ENCODE measurements at regions not wholly inside any gene's neighbourhood (a gene's known extent, or its start where the extent isn't known, plus 50 kb on each side); places are given as distances from the start of the nearest gene placed in this dataset.

GRCh38 chrX:39631276-39632229 lies 466.2 kb downstream of the BCOR start:
- no peak for DNase-seq
- Histone ChIP-seq H3K4me3 (ENCODE audit: low read depth in 2 of 2, low read length in 1 of 2) (no peak overlapping the region), H3K36me3 (replicated peaks in 1 of 2; ENCODE audit: control insufficient read depth in 1 of 2, insufficient read depth in 2 of 2, low read length in 1 of 2) (no peaks in the 10 kb centered on the region), H3K4me2 (no peak overlapping the region), H4K20me1 (ENCODE audit: insufficient read depth) (no peaks in the 10 kb centered on the region), H3K27me3 (ENCODE audit: insufficient read depth) (peaks cover 17% of the 10 kb centered on the region; the same call in 1 of the 2 replicates), H2AFZ (ENCODE audit: low read depth) (no peak overlapping the region), H3K9me3 (no peaks in the 10 kb centered on the region), H3K9me2 (no peaks in the 10 kb centered on the region), H3K27ac (ENCODE audit: low read depth in 2 of 2, low read length in 1 of 2) (no peak overlapping the region; a peak in 1 of 4 replicates), H3K9ac (no peak overlapping the region), H3K4me1 (ENCODE audit: control insufficient read depth in 1 of 2, insufficient read depth in 2 of 2, low read depth in 1 of 2, low read length in 1 of 2) (peaks cover 0 to 14% of the 10 kb centered on the region in 2 experiments; a peak in 1 of 4 replicates), H3K79me2 (ENCODE audit: insufficient read depth) (no peaks in the 10 kb centered on the region), H3F3A (replicated peaks; ENCODE audit: insufficient read depth) (no peaks in the 10 kb centered on the region)
- 26% methylated on average over 4 of the region's 4 CpGs for WGBS (ENCODE audit: low lambda C conversion rate)
- TF ChIP-seq CTCF (IDR thresholded peaks at IDR 0.05) (no peak), SMC3 (IDR thresholded peaks at IDR 0.05; ENCODE audit: low read depth, low read length) (no peak), ELF1 (IDR thresholded peaks at IDR 0.05) (no peak), FOXM1 (IDR thresholded peaks at IDR 0.05; ENCODE audit: low read depth) (no peak), RCOR1 (IDR thresholded peaks at IDR 0.05; ENCODE audit: low read length) (no peak), NRF1 (IDR thresholded peaks at IDR 0.05; ENCODE audit: low read depth, low read length) (no peak), EZH2phosphoT487 (IDR thresholded peaks at IDR 0.05; ENCODE audit: borderline replicate concordance, low read depth) (no peak), IRF3 (IDR thresholded peaks at IDR 0.05; ENCODE audit: low read depth, low read length) (no peak), USF2 (IDR thresholded peaks at IDR 0.05; ENCODE audit: borderline replicate concordance, low read depth, low read length) (no peak), REST (IDR thresholded peaks at IDR 0.05; ENCODE audit: low read depth, low read length) (no peak), TEAD4 (IDR thresholded peaks at IDR 0.05; ENCODE audit: borderline replicate concordance, insufficient read depth) (no peak), CHD2 (IDR thresholded peaks at IDR 0.05; ENCODE audit: low read length, partially characterized antibody) (no peak), EP300 (IDR thresholded peaks at IDR 0.05; ENCODE audit: borderline replicate concordance in 1 of 2, low read depth in 1 of 2, low read length in 1 of 2) (no peak), MXI1 (IDR thresholded peaks at IDR 0.05; ENCODE audit: low read depth, low read length) (no peak), NFIC (IDR thresholded peaks at IDR 0.05; ENCODE audit: borderline replicate concordance) (no peak), GATA2 (CRISPR knock-in tag; IDR thresholded peaks at IDR 0.05) (no peak), RAD21 (IDR thresholded peaks at IDR 0.05; ENCODE audit: low read length) (no peak), FOXJ3 (CRISPR knock-in tag; IDR thresholded peaks at IDR 0.05) (no peak)
- ChIA-PET POLR2A (no interaction called here), CTCF (no interaction called here)
